SK-N-SH (cell line): ENCODE measurements at regions not wholly inside any gene's neighbourhood (a gene's known extent, or its start where the extent isn't known, plus 50 kb on each side); places are given as distances from the start of the nearest gene placed in this dataset.

ENCODE experiments used
- CTCF ChIA-PET: fragments of 300-600, 350-600 bp; formaldehyde crosslinking; extraction: SDS; loops from one replicate; lab custom pipeline; 2021; lab: Yijun Ruan, JAX
- POLR2A ChIA-PET: fragments of 350-600 bp; sonication (Branson Sonifier 250); formaldehyde crosslinking; extraction: SDS; loops from one replicate; lab custom pipeline; 2020; ENCODE audit warnings: antibody characterized with exemption, inconsistent platforms; lab: Yijun Ruan, JAX
- DNase-seq: peaks from one replicate; pipeline ENCODE4 v3.0.0; 2012
- H2AFZ ChIP-seq: fragments of 200-600 bp; sonication (generic); 2 replicates; pipeline ENCODE4 v1.8.1; 2016; ENCODE audit warnings: antibody characterized with exemption, mild to moderate bottlenecking, low read depth
- H3F3A ChIP-seq: fragments of 200-600 bp; sonication (generic); replicated peaks from 2 replicates; pipeline ENCODE3; 2016; ENCODE audit warnings: antibody characterized with exemption, mild to moderate bottlenecking; ENCODE audit not compliant: insufficient read depth
- H3K27ac ChIP-seq, 2 experiments: fragments of 200-500 bp in 1 of 2; fragments of 200-600 bp in 1 of 2; sonication (Bioruptor generic) in 1 of 2; sonication (generic), shearing (Covaris generic) in 1 of 2; 2 replicates each; pipeline versions ENCODE4 v1.5.1 to v1.6.1; 2014 to 2016; ENCODE audit warnings: low read depth in 2 of 2, inconsistent platforms in 1 of 2, low read length in 1 of 2, mild to moderate bottlenecking in 1 of 2, mixed read lengths in 1 of 2
- H3K27me3 ChIP-seq: fragments of 200-600 bp; sonication (generic), shearing (Covaris generic); 2 replicates; pipeline ENCODE4 v1.6.1; 2016; ENCODE audit warnings: mixed run types; ENCODE audit not compliant: insufficient read depth
- H3K36me3 ChIP-seq, 2 experiments: fragments of 200-500 bp in 1 of 2; fragments of 200-600 bp in 1 of 2; sonication (Bioruptor generic) in 1 of 2; sonication (generic) in 1 of 2; replicated peaks in 1 of 2; 2 replicates each; pipeline versions ENCODE3 to v1.5.1; 2014 to 2016; ENCODE audit warnings: low read length in 1 of 2, mild to moderate bottlenecking in 1 of 2; ENCODE audit not compliant: insufficient read depth in 2 of 2, control insufficient read depth in 1 of 2
- H3K4me1 ChIP-seq, 2 experiments: fragments of 200-500 bp in 1 of 2; fragments of 200-600 bp in 1 of 2; sonication (Bioruptor generic) in 1 of 2; sonication (generic), shearing (Covaris generic) in 1 of 2; 2 replicates each; pipeline versions ENCODE4 v1.5.1 to v1.6.1; 2014 to 2016; ENCODE audit warnings: low read depth in 1 of 2, low read length in 1 of 2, mixed run types in 1 of 2; ENCODE audit not compliant: insufficient read depth in 2 of 2, control insufficient read depth in 1 of 2
- H3K4me2 ChIP-seq: fragments of 200-600 bp; sonication (generic), shearing (Covaris generic); 2 replicates; pipeline ENCODE4 v1.6.1; 2017; ENCODE audit warnings: mixed run types
- H3K4me3 ChIP-seq, 2 experiments: fragments of 200-500 bp in 1 of 2; fragments of 200-600 bp in 1 of 2; sonication (Bioruptor generic) in 1 of 2; sonication (generic), shearing (Covaris generic) in 1 of 2; 2 replicates each; pipeline versions ENCODE4 v1.5.1 to v1.8.1; 2014 to 2016; ENCODE audit warnings: low read depth in 2 of 2, inconsistent platforms in 1 of 2, low read length in 1 of 2, mild to moderate bottlenecking in 1 of 2, mixed read lengths in 1 of 2, moderate library complexity in 1 of 2
- H3K79me2 ChIP-seq: fragments of 200-600 bp; sonication (generic); 2 replicates; pipeline ENCODE4 v1.8.1; 2017; ENCODE audit warnings: mild to moderate bottlenecking; ENCODE audit not compliant: insufficient read depth
- H3K9ac ChIP-seq: fragments of 200-600 bp; sonication (generic); 2 replicates; pipeline ENCODE4 v1.6.1; 2017; ENCODE audit warnings: mixed run types
- H3K9me2 ChIP-seq: fragments of 200-600 bp; sonication (generic); 2 replicates; pipeline ENCODE4 v1.6.1; 2017; ENCODE audit warnings: mixed run types
- H3K9me3 ChIP-seq: fragments of 200-600 bp; sonication (generic); 2 replicates; pipeline ENCODE4 v1.6.1; 2017; ENCODE audit warnings: mixed run types, mild to moderate bottlenecking, moderate library complexity
- H4K20me1 ChIP-seq: fragments of 200-600 bp; sonication (generic); 2 replicates; pipeline ENCODE4 v1.6.1; 2017; ENCODE audit warnings: mild to moderate bottlenecking, mixed run types; ENCODE audit not compliant: insufficient read depth
- CTCF ChIP-seq: fragments of 200-600 bp; sonication (generic); IDR thresholded peaks from 2 replicates; pipeline ENCODE4 v1.6.1; 2017; ENCODE audit warnings: antibody characterized with exemption, mild to moderate bottlenecking, moderate library complexity
- ELF1 ChIP-seq: IDR thresholded peaks from 2 replicates; pipeline ENCODE4 v1.4.0; 2012
- EZH2phosphoT487 ChIP-seq: fragments of 200-600 bp; sonication (generic); IDR thresholded peaks from 2 replicates; pipeline ENCODE4 v1.6.1; 2017; ENCODE audit warnings: low read depth, mixed run types, mild to moderate bottlenecking, antibody characterized with exemption, moderate library complexity, borderline replicate concordance
- FOXJ3 ChIP-seq: sonication (generic); formaldehyde crosslinking; IDR thresholded peaks from 2 replicates; pipeline ENCODE4 v1.5.1; 2020; ENCODE audit warnings: mild to moderate bottlenecking, missing genetic modification reagents
- GABPA ChIP-seq: IDR thresholded peaks from 2 replicates; pipeline ENCODE4 v1.4.0; 2012; ENCODE audit warnings: low read depth, mild to moderate bottlenecking
- GATA2 ChIP-seq: sonication (generic); formaldehyde crosslinking; IDR thresholded peaks from 2 replicates; pipeline ENCODE4 v1.5.0; 2020; ENCODE audit warnings: mild to moderate bottlenecking, missing genetic modification reagents
- IRF3 ChIP-seq: fragments of 150-350 bp; IDR thresholded peaks from 2 replicates; pipeline ENCODE4 v1.6.1; 2016; ENCODE audit warnings: mild to moderate bottlenecking, low read depth, low read length
- JUND ChIP-seq: IDR thresholded peaks from 2 replicates; pipeline ENCODE4 v1.4.0; 2012
- MAX ChIP-seq: IDR thresholded peaks from 2 replicates; pipeline ENCODE4 v1.4.0; 2012; ENCODE audit warnings: low read depth
- MEF2A ChIP-seq: IDR thresholded peaks from 2 replicates; pipeline ENCODE4 v1.4.0; 2012; ENCODE audit warnings: low read depth, borderline replicate concordance
- NFIC ChIP-seq: IDR thresholded peaks from 2 replicates; pipeline ENCODE4 v1.4.0; 2012; ENCODE audit warnings: borderline replicate concordance
- PBX3 ChIP-seq: IDR thresholded peaks from 2 replicates; pipeline ENCODE4; 2012
- POLR2AphosphoS5 ChIP-seq: IDR thresholded peaks from 2 replicates; pipeline ENCODE4 v1.6.1; 2012; ENCODE audit warnings: low read depth, low read length
- RAD21 ChIP-seq: IDR thresholded peaks from 2 replicates; pipeline ENCODE4 v1.6.1; 2012; ENCODE audit warnings: mild to moderate bottlenecking, low read length
- RFX5 ChIP-seq: IDR thresholded peaks from 2 replicates; pipeline ENCODE4 v1.6.1; 2012; ENCODE audit warnings: mild to moderate bottlenecking, improper control_type of control experiment, low read length
- RXRA ChIP-seq: IDR thresholded peaks from 2 replicates; pipeline ENCODE4 v1.4.0; 2012; ENCODE audit warnings: low read depth, mild to moderate bottlenecking, borderline replicate concordance
- SIN3A ChIP-seq: IDR thresholded peaks from 2 replicates; pipeline ENCODE4 v1.6.1; 2012; ENCODE audit warnings: low read depth, mild to moderate bottlenecking, low read length, moderate library complexity, borderline replicate concordance
- SMC3 ChIP-seq: IDR thresholded peaks from 2 replicates; pipeline ENCODE4 v1.6.1; 2012; ENCODE audit warnings: low read depth, low read length, improper control_type of control experiment
- TAF1 ChIP-seq: IDR thresholded peaks from 2 replicates; pipeline ENCODE4 v1.6.1; 2012; ENCODE audit warnings: low read depth, mild to moderate bottlenecking, low read length, moderate library complexity, borderline replicate concordance
- TCF12 ChIP-seq: IDR thresholded peaks from 2 replicates; pipeline ENCODE4 v1.4.0; 2012
- TEAD4 ChIP-seq: IDR thresholded peaks from 2 replicates; pipeline ENCODE4 v1.4.0; 2012; ENCODE audit warnings: mild to moderate bottlenecking, borderline replicate concordance; ENCODE audit not compliant: insufficient read depth
- YY1 ChIP-seq: IDR thresholded peaks from 2 replicates; pipeline ENCODE4 v1.4.0; 2012; ENCODE audit warnings: low read depth, mild to moderate bottlenecking
- ZBTB33 ChIP-seq: IDR thresholded peaks from 2 replicates; pipeline ENCODE4 v1.4.0; 2012; ENCODE audit warnings: low read depth, borderline replicate concordance
- WGBS: methylation state at CpG from one replicate; pipeline ENCODE4 v1.1.6; 2017; ENCODE audit warnings: low lambda C conversion rate; 5-methylcytosine and 5-hydroxymethylcytosine counted together

GRCh38 chr12:67543021-67543770 is 105.3 kb upstream of the DYRK2 start:
- 56% methylated on average over 7 of the region's 7 CpGs for WGBS
- Histone ChIP-seq H3K4me2 (no peak overlapping the region), H3K36me3 (no peaks in the 10 kb centered on the region), H2AFZ (no peak overlapping the region), H4K20me1 (no peaks in the 10 kb centered on the region), H3K79me2 (no peaks in the 10 kb centered on the region), H3F3A (no peaks in the 10 kb centered on the region), H3K27ac (no peak overlapping the region), H3K9me2 (no peaks in the 10 kb centered on the region), H3K4me3 (no peak overlapping the region), H3K27me3 (no peaks in the 10 kb centered on the region), H3K9me3 (no peaks in the 10 kb centered on the region), H3K9ac (no peak overlapping the region), H3K4me1 (peaks cover 0 to 9% of the 10 kb centered on the region in 2 experiments; a peak in 2 of 4 replicates)
- no peak for DNase-seq
- CTCF ChIA-PET: no interaction called here
- TF ChIP-seq EZH2phosphoT487: no peak
- no peak for TF ChIP-seq SIN3A
- no peak for TF ChIP-seq GATA2
- TF ChIP-seq TCF12: no peak
- no peak for TF ChIP-seq TAF1
- no peak for TF ChIP-seq ELF1
- TF ChIP-seq FOXJ3 (CRISPR knock-in tag): no peak
- no peak for TF ChIP-seq CTCF
- POLR2A ChIA-PET: no interaction called here

- ChIA-PET POLR2A (interaction anchor here (1.0 kb wide), 1 partner anchor 18 kb away, joined by 3 read pairs; no protein-coding TSS in a partner anchor), CTCF (interaction anchor here (1.2 kb wide), 1 partner anchor 276 kb away, joined by 3 read pairs; the partner anchor contains the start of gene CAND1)
- Histone ChIP-seq H3K27ac (no peak overlapping the region), H3K9ac (no peak overlapping the region), H3K9me3 (no peaks in the 10 kb centered on the region; the same call in 1 of the 2 replicates), H3K9me2 (no peaks in the 10 kb centered on the region), H4K20me1 (no peaks in the 10 kb centered on the region), H3K27me3 (no peaks in the 10 kb centered on the region), H3K79me2 (no peaks in the 10 kb centered on the region), H3K4me1 (peaks cover 0 to 9% of the 10 kb centered on the region in 2 experiments; a peak in 2 of 4 replicates), H3K4me3 (no peak overlapping the region), H3K4me2 (no peak overlapping the region), H2AFZ (no peak overlapping the region), H3K36me3 (no peaks in the 10 kb centered on the region), H3F3A (no peaks in the 10 kb centered on the region)
- 24% methylated on average over 8 of the region's 8 CpGs for WGBS
- DNase-seq: peak; percentile 43
- TF ChIP-seq SMC3 (no peak), RFX5 (no peak), RXRA (no peak), MEF2A (no peak), ZBTB33 (no peak), PBX3 (no peak), POLR2AphosphoS5 (no peak), TAF1 (no peak), NFIC (no peak), TEAD4 (no peak), MAX (no peak), YY1 (no peak), RAD21 (0 out of 2 replicates have a peak, but pooled peaks have one; percentile 15), IRF3 (no peak), GATA2 (no peak), JUND (no peak), GABPA (no peak), FOXJ3 (CRISPR knock-in tag) (no peak), TCF12 (no peak)
These were observed 103.2 kb upstream of the DYRK2 start for GRCh38 chr12:67545298-67545697.
